Ishikawa (cell line): ENCODE measurements at regions not wholly inside any gene's neighbourhood (a gene's known extent, or its start where the extent isn't known, plus 50 kb on each side); places are given as distances from the start of the nearest gene placed in this dataset.

ENCODE experiments used
- CEBPB ChIP-seq: IDR thresholded peaks from 2 replicates; pipeline ENCODE4 v1.6.1; 2012
- CREB1 ChIP-seq: IDR thresholded peaks from 2 replicates; pipeline ENCODE4 v1.6.1; 2012; ENCODE audit warnings: low read depth
- EGR1 ChIP-seq: IDR thresholded peaks from 2 replicates; pipeline ENCODE4 v1.6.1; 2012
- EP300 ChIP-seq: IDR thresholded peaks from 2 replicates; pipeline ENCODE4 v1.6.1; 2012; ENCODE audit warnings: borderline replicate concordance
- FOXM1 ChIP-seq: IDR thresholded peaks from 2 replicates; pipeline ENCODE4 v1.6.1; 2012; ENCODE audit warnings: low read depth, borderline replicate concordance
- NFIC ChIP-seq: IDR thresholded peaks from 2 replicates; pipeline ENCODE4 v1.6.1; 2012
- RAD21 ChIP-seq: IDR thresholded peaks from 2 replicates; pipeline ENCODE4 v1.6.1; 2012; ENCODE audit warnings: low read depth
- TAF1 ChIP-seq: IDR thresholded peaks from 2 replicates; pipeline ENCODE4 v1.6.1; 2012; ENCODE audit warnings: low read depth, mild to moderate bottlenecking
- TCF12 ChIP-seq: IDR thresholded peaks from 2 replicates; pipeline ENCODE4 v1.6.1; 2012; ENCODE audit warnings: low read depth
- TEAD4 ChIP-seq: IDR thresholded peaks from 2 replicates; pipeline ENCODE4 v1.6.1; 2012
- YY1 ChIP-seq: IDR thresholded peaks from 2 replicates; pipeline ENCODE4 v1.6.1; 2012; ENCODE audit warnings: low read depth
- ZBTB7A ChIP-seq: IDR thresholded peaks from 2 replicates; pipeline ENCODE4 v1.6.1; 2012; ENCODE audit warnings: low read depth
- TF ChIP-seq, protein P1 (sequence below): IDR thresholded peaks from 2 replicates; pipeline ENCODE4 v1.6.1; 2012
- TF ChIP-seq, protein P2 (sequence below): IDR thresholded peaks from 2 replicates; pipeline ENCODE4 v1.6.1; 2012; ENCODE audit warnings: low read depth, mild to moderate bottlenecking
- TF ChIP-seq, protein P3 (sequence below): IDR thresholded peaks from 2 replicates; pipeline ENCODE4 v1.6.1; 2012

DNA sequence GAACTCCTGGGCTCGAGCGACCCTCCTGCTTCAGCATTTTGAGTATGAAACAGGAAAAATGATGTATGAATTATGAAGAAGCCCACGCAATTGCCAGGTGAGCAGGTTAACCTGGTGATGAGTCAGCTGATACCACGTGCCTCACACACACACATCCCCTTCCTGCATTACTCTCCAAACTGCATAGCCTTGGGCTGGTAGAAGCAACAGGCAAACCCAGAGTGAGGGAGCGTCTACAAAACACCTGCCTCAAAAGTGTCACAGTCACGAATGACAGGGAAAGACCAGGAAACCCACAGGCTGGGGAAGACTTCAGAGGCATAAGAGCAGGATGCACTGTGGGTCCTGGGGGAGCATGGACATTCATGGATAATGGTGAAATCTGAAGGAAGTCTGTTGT is 192.8 kb upstream of the IRS2 start:
- TF ChIP-seq, protein P1, sequence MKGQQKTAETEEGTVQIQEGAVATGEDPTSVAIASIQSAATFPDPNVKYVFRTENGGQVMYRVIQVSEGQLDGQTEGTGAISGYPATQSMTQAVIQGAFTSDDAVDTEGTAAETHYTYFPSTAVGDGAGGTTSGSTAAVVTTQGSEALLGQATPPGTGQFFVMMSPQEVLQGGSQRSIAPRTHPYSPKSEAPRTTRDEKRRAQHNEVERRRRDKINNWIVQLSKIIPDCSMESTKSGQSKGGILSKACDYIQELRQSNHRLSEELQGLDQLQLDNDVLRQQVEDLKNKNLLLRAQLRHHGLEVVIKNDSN = peak; percentile 49; the same call in 1 of the 2 replicates
- no peak for TF ChIP-seq YY1

DNA sequence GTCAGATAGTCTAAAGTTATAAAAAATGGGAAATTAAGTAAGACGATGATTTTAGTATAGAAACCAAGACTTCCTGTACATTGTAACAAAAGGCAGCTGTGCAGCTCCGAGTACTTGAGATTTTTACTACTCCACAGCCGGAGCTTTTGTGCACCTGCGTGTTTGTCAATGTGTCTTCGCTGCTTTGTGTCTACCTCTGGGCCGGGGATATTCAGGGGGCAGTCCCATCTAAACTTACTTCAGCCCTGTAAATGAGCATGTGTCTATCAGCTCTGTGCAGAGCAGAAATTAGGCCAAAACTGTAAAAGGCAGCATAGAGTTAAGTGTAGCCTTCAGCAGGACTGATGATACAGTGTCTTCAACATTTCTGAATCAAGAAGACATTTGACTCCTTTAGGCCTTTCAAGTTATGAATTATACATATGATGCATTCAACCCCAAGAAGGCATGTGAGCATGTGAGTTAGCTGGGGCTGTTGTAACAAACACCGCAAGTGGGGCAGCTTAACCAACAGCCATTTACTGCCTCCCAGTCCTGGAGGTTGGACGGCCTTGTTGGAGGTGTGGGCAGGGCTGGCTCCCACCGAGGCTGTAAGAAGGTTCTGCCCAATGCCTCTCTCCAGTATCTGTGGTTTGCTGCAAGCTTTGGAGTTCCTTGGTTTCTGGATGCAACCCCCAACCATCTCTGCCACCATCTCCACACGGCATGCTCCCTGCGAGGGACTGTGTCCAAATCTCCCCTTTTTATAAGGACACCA is 191.0 kb upstream of the IRS2 start:
- TF ChIP-seq TEAD4 (no peak), EGR1 (no peak)
- TF ChIP-seq, protein P2, sequence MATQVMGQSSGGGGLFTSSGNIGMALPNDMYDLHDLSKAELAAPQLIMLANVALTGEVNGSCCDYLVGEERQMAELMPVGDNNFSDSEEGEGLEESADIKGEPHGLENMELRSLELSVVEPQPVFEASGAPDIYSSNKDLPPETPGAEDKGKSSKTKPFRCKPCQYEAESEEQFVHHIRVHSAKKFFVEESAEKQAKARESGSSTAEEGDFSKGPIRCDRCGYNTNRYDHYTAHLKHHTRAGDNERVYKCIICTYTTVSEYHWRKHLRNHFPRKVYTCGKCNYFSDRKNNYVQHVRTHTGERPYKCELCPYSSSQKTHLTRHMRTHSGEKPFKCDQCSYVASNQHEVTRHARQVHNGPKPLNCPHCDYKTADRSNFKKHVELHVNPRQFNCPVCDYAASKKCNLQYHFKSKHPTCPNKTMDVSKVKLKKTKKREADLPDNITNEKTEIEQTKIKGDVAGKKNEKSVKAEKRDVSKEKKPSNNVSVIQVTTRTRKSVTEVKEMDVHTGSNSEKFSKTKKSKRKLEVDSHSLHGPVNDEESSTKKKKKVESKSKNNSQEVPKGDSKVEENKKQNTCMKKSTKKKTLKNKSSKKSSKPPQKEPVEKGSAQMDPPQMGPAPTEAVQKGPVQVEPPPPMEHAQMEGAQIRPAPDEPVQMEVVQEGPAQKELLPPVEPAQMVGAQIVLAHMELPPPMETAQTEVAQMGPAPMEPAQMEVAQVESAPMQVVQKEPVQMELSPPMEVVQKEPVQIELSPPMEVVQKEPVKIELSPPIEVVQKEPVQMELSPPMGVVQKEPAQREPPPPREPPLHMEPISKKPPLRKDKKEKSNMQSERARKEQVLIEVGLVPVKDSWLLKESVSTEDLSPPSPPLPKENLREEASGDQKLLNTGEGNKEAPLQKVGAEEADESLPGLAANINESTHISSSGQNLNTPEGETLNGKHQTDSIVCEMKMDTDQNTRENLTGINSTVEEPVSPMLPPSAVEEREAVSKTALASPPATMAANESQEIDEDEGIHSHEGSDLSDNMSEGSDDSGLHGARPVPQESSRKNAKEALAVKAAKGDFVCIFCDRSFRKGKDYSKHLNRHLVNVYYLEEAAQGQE = no peak

DNA sequence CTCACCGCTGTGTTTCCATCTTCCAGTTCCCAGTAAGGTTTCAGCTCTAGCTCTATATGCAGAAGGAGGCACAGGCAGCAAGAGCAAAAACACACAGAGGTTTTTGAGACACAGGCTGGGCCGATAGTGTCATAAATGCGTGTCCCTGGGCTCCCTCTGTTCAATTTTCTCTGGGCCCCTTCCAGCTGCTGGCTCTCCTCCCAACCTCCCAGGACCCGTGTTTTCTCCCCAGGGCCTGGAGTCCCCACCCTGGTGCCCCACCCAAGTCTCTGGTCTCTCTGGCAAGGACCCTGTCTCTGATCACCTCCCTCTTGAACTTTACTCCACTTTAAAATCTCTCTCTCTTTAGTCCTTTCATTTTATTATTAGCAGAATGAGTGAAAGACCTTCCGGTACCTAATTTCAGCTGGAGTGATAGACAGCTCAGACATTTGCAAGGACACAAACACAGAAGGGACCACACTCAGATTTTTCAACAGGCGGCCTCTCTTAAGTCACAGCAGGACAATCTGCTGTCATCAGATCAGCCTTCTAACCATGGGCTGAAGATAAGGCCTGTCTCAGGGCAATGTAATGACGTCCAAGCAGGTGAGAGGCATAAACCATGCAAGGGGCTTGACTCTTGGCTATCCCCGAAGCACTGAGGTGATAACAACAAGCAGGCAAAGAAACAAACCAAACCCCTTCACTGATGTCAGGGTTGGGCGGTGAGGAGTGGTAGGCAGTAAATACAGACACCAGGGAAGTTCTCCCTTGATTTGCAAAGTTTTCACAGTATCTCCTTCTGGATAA is 190.0 kb upstream of the IRS2 start:
- TF ChIP-seq TCF12 (no peak), RAD21 (no peak), TAF1 (no peak), TEAD4 (no peak), FOXM1 (no peak), YY1 (no peak), CEBPB (no peak)
- TF ChIP-seq, protein P3, sequence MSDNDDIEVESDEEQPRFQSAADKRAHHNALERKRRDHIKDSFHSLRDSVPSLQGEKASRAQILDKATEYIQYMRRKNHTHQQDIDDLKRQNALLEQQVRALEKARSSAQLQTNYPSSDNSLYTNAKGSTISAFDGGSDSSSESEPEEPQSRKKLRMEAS = no peak
- TF ChIP-seq, protein P1 = no peak
- TF ChIP-seq, protein P2 = no peak

DNA sequence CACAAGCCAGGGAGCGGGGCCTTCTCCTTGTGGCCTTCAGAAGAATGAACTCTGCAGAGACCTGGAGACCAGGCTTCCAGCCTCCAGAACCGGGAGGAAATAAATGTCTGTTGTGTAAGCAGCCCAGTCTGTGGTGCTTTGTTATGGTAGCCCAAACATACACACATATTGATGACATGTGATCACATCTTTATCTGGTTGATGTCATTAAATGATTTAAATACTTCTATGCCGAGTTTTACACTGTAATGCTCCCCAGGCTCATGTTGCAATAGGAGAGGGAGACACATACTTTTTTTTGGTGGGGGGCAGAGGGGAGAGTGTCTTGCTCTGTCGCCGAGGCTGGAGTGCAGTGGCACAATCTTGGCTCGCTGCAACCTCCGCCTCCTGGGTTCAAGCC is 188.0 kb upstream of the IRS2 start:
- TF ChIP-seq, protein P1 = no peak
- no peak for TF ChIP-seq EP300
- TF ChIP-seq TEAD4 = no peak
- TF ChIP-seq TCF12 = no peak
- TF ChIP-seq NFIC = no peak
- no peak for TF ChIP-seq FOXM1
- TF ChIP-seq, protein P2 = no peak
- no peak for TF ChIP-seq YY1
- no peak for TF ChIP-seq TAF1
- TF ChIP-seq CEBPB = no peak
- TF ChIP-seq, protein P3 = no peak
- no peak for TF ChIP-seq ZBTB7A
- no peak for TF ChIP-seq RAD21
- no peak for TF ChIP-seq CREB1
- no peak for TF ChIP-seq EGR1
